Memory B cell (primary cell): ENCODE measurements at regions not wholly inside any gene's neighbourhood (a gene's known extent, or its start where the extent isn't known, plus 50 kb on each side); places are given as distances from the start of the nearest gene placed in this dataset.

Source experiments
- ATAC-seq: fragments of 150-1000 bp; cut with Tn5 transposase; 2 replicates; pipeline ENCODE4 v1.10.0; 2021; ENCODE audit warnings: low read depth, mild to moderate bottlenecking, moderate library complexity
- DNase-seq, 2 donors: peaks; one replicate each; pipeline ENCODE4 v3.0.0; 2022; ENCODE audit warnings: low spot score in 2 of 2
- H3K27ac Mint-ChIP-seq: one replicate; pipeline ENCODE4 v1.8.0; 2022; ENCODE audit warnings: mild to moderate bottlenecking, moderate library complexity, mixed read lengths
- H3K27me3 Mint-ChIP-seq: one replicate; pipeline ENCODE4 v1.8.0; 2022; ENCODE audit warnings: mixed read lengths
- H3K36me3 Mint-ChIP-seq: one replicate; pipeline ENCODE4 v1.8.0; 2022; ENCODE audit warnings: mild to moderate bottlenecking, mixed read lengths
- H3K4me1 Mint-ChIP-seq: one replicate; pipeline ENCODE4 v1.8.0; 2022; ENCODE audit warnings: mixed read lengths
- H3K4me3 Mint-ChIP-seq: one replicate; pipeline ENCODE4 v1.8.0; 2022; ENCODE audit warnings: mild to moderate bottlenecking, moderate library complexity, mixed read lengths
- H3K9me3 Mint-ChIP-seq: one replicate; pipeline ENCODE4 v1.8.0; 2022; ENCODE audit warnings: mixed read lengths

GRCh38 chr6:148222846-148223245, 119.8 kb upstream of the SASH1 start:
- H3K36me3 Mint-ChIP-seq = no peaks in the 10 kb centered on the region
- peaks cover 3% of the 10 kb centered on the region for H3K27me3 Mint-ChIP-seq
- H3K9me3 Mint-ChIP-seq = no peaks in the 10 kb centered on the region
- H3K27ac Mint-ChIP-seq = no peak overlapping the region
- DNase-seq (no peak), ATAC-seq (no peak)
- H3K4me3 Mint-ChIP-seq = no peak overlapping the region
- H3K4me1 Mint-ChIP-seq = no peaks in the 10 kb centered on the region

- Mint-ChIP-seq H3K4me1 (no peaks in the 10 kb centered on the region), H3K36me3 (no peaks in the 10 kb centered on the region), H3K9me3 (no peaks in the 10 kb centered on the region), H3K4me3 (no peak overlapping the region), H3K27me3 (peaks cover 3% of the 10 kb centered on the region), H3K27ac (no peak overlapping the region)
- DNase-seq = no peak
- no peak for ATAC-seq
Observed at GRCh38 chr6:148223424-148223842, 119.2 kb upstream of the SASH1 start.

GRCh38 chr6:148225871-148226270, 116.8 kb upstream of the SASH1 start:
- no peak overlapping the region for H3K4me3 Mint-ChIP-seq
- ATAC-seq = no peak
- H3K27ac Mint-ChIP-seq = no peak overlapping the region
- H3K4me1 Mint-ChIP-seq = no peaks in the 10 kb centered on the region
- H3K36me3 Mint-ChIP-seq = no peaks in the 10 kb centered on the region
- peaks cover 6% of the 10 kb centered on the region for H3K27me3 Mint-ChIP-seq
- H3K9me3 Mint-ChIP-seq = no peaks in the 10 kb centered on the region
- DNase-seq = no peak

GRCh38 chr6:148226284-148226683, 116.4 kb upstream of the SASH1 start:
- peaks cover 8% of the 10 kb centered on the region for H3K27me3 Mint-ChIP-seq
- H3K9me3 Mint-ChIP-seq = no peaks in the 10 kb centered on the region
- no peak overlapping the region for H3K4me3 Mint-ChIP-seq
- H3K36me3 Mint-ChIP-seq = no peaks in the 10 kb centered on the region
- no peaks in the 10 kb centered on the region for H3K4me1 Mint-ChIP-seq
- H3K27ac Mint-ChIP-seq = no peak overlapping the region
- ATAC-seq (no peak), DNase-seq (no peak)

- Mint-ChIP-seq H3K27me3 (peaks cover 9% of the 10 kb centered on the region), H3K9me3 (no peaks in the 10 kb centered on the region), H3K27ac (no peak overlapping the region), H3K36me3 (no peaks in the 10 kb centered on the region), H3K4me1 (no peaks in the 10 kb centered on the region), H3K4me3 (no peak overlapping the region)
- DNase-seq (no peak), ATAC-seq (no peak)
Observed at GRCh38 chr6:148231572-148231971, 111.1 kb upstream of the SASH1 start.

GRCh38 chr6:148235446-148235845, 107.2 kb upstream of the SASH1 start:
- ATAC-seq (no peak), DNase-seq (no peak)
- no peak overlapping the region for H3K27ac Mint-ChIP-seq
- no peaks in the 10 kb centered on the region for H3K4me1 Mint-ChIP-seq
- H3K9me3 Mint-ChIP-seq = no peaks in the 10 kb centered on the region
- no peaks in the 10 kb centered on the region for H3K36me3 Mint-ChIP-seq
- peaks cover 11% of the 10 kb centered on the region for H3K27me3 Mint-ChIP-seq
- no peak overlapping the region for H3K4me3 Mint-ChIP-seq

GRCh38 chr6:148238713-148239112, 103.9 kb upstream of the SASH1 start:
- ATAC-seq (no peak), DNase-seq (no peak)
- H3K4me3 Mint-ChIP-seq = no peak overlapping the region
- no peak overlapping the region for H3K27ac Mint-ChIP-seq
- no peaks in the 10 kb centered on the region for H3K36me3 Mint-ChIP-seq
- no peaks in the 10 kb centered on the region for H3K4me1 Mint-ChIP-seq
- no peaks in the 10 kb centered on the region for H3K9me3 Mint-ChIP-seq
- peaks cover 7% of the 10 kb centered on the region for H3K27me3 Mint-ChIP-seq

GRCh38 chr6:148239215-148239614, 103.4 kb upstream of the SASH1 start:
- no peak overlapping the region for H3K27ac Mint-ChIP-seq
- DNase-seq = no peak
- H3K36me3 Mint-ChIP-seq = no peaks in the 10 kb centered on the region
- ATAC-seq = no peak
- peaks cover 7% of the 10 kb centered on the region for H3K27me3 Mint-ChIP-seq
- no peaks in the 10 kb centered on the region for H3K4me1 Mint-ChIP-seq
- H3K9me3 Mint-ChIP-seq = no peaks in the 10 kb centered on the region
- H3K4me3 Mint-ChIP-seq = no peak overlapping the region

GRCh38 chr6:148239801-148240460, 102.7 kb upstream of the SASH1 start:
- H3K27ac Mint-ChIP-seq = no peak overlapping the region
- no peaks in the 10 kb centered on the region for H3K36me3 Mint-ChIP-seq
- ATAC-seq (no peak), DNase-seq (no peak)
- H3K4me3 Mint-ChIP-seq = no peak overlapping the region
- H3K4me1 Mint-ChIP-seq = no peaks in the 10 kb centered on the region
- H3K9me3 Mint-ChIP-seq = no peaks in the 10 kb centered on the region
- peaks cover 7% of the 10 kb centered on the region for H3K27me3 Mint-ChIP-seq

- DNase-seq = no peak
- H3K4me1 Mint-ChIP-seq = no peaks in the 10 kb centered on the region
- no peak overlapping the region for H3K4me3 Mint-ChIP-seq
- H3K27ac Mint-ChIP-seq = no peak overlapping the region
- no peaks in the 10 kb centered on the region for H3K36me3 Mint-ChIP-seq
- no peak for ATAC-seq
- H3K9me3 Mint-ChIP-seq = no peaks in the 10 kb centered on the region
- peaks cover 9% of the 10 kb centered on the region for H3K27me3 Mint-ChIP-seq
Observed at GRCh38 chr6:148240461-148240840, 102.2 kb upstream of the SASH1 start.

- Mint-ChIP-seq H3K9me3 (no peaks in the 10 kb centered on the region), H3K27ac (no peak overlapping the region), H3K27me3 (peaks cover 10% of the 10 kb centered on the region), H3K36me3 (no peaks in the 10 kb centered on the region), H3K4me3 (no peak overlapping the region), H3K4me1 (no peaks in the 10 kb centered on the region)
- no peak for ATAC-seq
- DNase-seq = no peak
Observed at GRCh38 chr6:148240861-148241477, 101.7 kb upstream of the SASH1 start.

GRCh38 chr6:148242180-148242579, 100.5 kb upstream of the SASH1 start:
- Mint-ChIP-seq H3K9me3 (no peaks in the 10 kb centered on the region), H3K27ac (no peak overlapping the region), H3K27me3 (peaks cover 11% of the 10 kb centered on the region), H3K36me3 (no peaks in the 10 kb centered on the region), H3K4me3 (no peak overlapping the region), H3K4me1 (no peaks in the 10 kb centered on the region)
- ATAC-seq (no peak), DNase-seq (no peak)

- Mint-ChIP-seq H3K36me3 (no peaks in the 10 kb centered on the region), H3K4me1 (no peaks in the 10 kb centered on the region), H3K27ac (no peak overlapping the region), H3K27me3 (peaks cover 8% of the 10 kb centered on the region), H3K4me3 (no peak overlapping the region), H3K9me3 (no peaks in the 10 kb centered on the region)
- DNase-seq (no peak), ATAC-seq (no peak)
Observed at GRCh38 chr6:148244217-148244935, 98.3 kb upstream of the SASH1 start.

GRCh38 chr6:148247386-148248063, 95.1 kb upstream of the SASH1 start:
- Mint-ChIP-seq H3K9me3 (no peaks in the 10 kb centered on the region), H3K4me3 (no peak overlapping the region), H3K27ac (no peak overlapping the region), H3K4me1 (no peaks in the 10 kb centered on the region), H3K36me3 (no peaks in the 10 kb centered on the region), H3K27me3 (peaks cover 4% of the 10 kb centered on the region)
- no peak for DNase-seq
- no peak for ATAC-seq
